ENCODE measurements at regions not wholly inside any gene's neighbourhood (a gene's known extent, or its start where the extent isn't known, plus 50 kb on each side); places are given as distances from the start of the nearest gene placed in this dataset.

- Histone ChIP-seq H3F3A (replicated peaks; ENCODE audit: low read depth) (no peaks in the 10 kb centered on the region), H3K79me2 (replicated peaks; ENCODE audit: insufficient read depth) (no peaks in the 10 kb centered on the region), H3K36me3 (ENCODE audit: insufficient read depth) (no peaks in the 10 kb centered on the region), H3K27ac (ENCODE audit: low read depth) (no peak overlapping the region), H3K4me3 (no peak overlapping the region), H3K4me2 (no peak overlapping the region), H3K27me3 (ENCODE audit: insufficient read depth) (no peaks in the 10 kb centered on the region), H4K20me1 (replicated peaks; ENCODE audit: insufficient read depth) (no peaks in the 10 kb centered on the region), H3K9me2 (ENCODE audit: insufficient read depth) (peaks cover 12% of the 10 kb centered on the region), H3K4me1 (ENCODE audit: insufficient read depth) (no peaks in the 10 kb centered on the region), H2AFZ (no peak overlapping the region)
- H3K27me3 Mint-ChIP-seq (ENCODE audit: insufficient read depth, low read depth, poor library complexity), result no peaks in the 10 kb centered on the region
- H3K27ac Mint-ChIP-seq, result no peak overlapping the region
- H3K4me3 Mint-ChIP-seq, result no peak overlapping the region
- DNase-seq (ENCODE audit: low spot score) (no peak), ATAC-seq (no peak)
- peaks cover 21% of the 10 kb centered on the region for H3K9me3 Mint-ChIP-seq
- peaks cover 19% of the 10 kb centered on the region for H3K36me3 Mint-ChIP-seq (ENCODE audit: low read depth)
- no peak for TF ChIP-seq ZNF114 (CRISPR knock-in tag; IDR thresholded peaks at IDR 0.05)
- no peak for TF ChIP-seq ZNF331 (CRISPR knock-in tag; IDR thresholded peaks at IDR 0.05; ENCODE audit: low read depth)
- no peak for TF ChIP-seq EZH2phosphoT487 (IDR thresholded peaks at IDR 0.05; ENCODE audit: unreplicated experiment)
- no peak for TF ChIP-seq EZH2 (IDR thresholded peaks at IDR 0.05; ENCODE audit: low read depth, unreplicated experiment)
- TF ChIP-seq REST (IDR thresholded peaks at IDR 0.05; ENCODE audit: unreplicated experiment), result no peak
- no peak for TF ChIP-seq CTCF (conservative IDR thresholded peaks at IDR 0.05; ENCODE audit: low read depth in 2 of 2)
- TF ChIP-seq CREB1 (CRISPR knock-in tag; IDR thresholded peaks at IDR 0.05; ENCODE audit: low read depth), result no peak
- no peak for TF ChIP-seq ZNF462 (CRISPR knock-in tag; IDR thresholded peaks at IDR 0.05)
- TF ChIP-seq NANOG (IDR thresholded peaks at IDR 0.05; ENCODE audit: borderline replicate concordance), result no peak
- TF ChIP-seq JUNB (IDR thresholded peaks at IDR 0.05; ENCODE audit: unreplicated experiment), result no peak
- no peak for TF ChIP-seq STAT1 (IDR thresholded peaks at IDR 0.05; ENCODE audit: unreplicated experiment)
- TF ChIP-seq POLR2AphosphoS5 (IDR thresholded peaks at IDR 0.05; ENCODE audit: low read depth), result no peak
- no peak for TF ChIP-seq ETS1 (IDR thresholded peaks at IDR 0.05)
- no peaks in the 10 kb centered on the region; the same call in 1 of the 3 replicates for H3K4me1 Mint-ChIP-seq
These were observed 740.4 kb upstream of the IGFBP3 start for GRCh38 chr7:46661431-46661830.
